ENCODE measurements at regions not wholly inside any gene's neighbourhood (a gene's known extent, or its start where the extent isn't known, plus 50 kb on each side); places are given as distances from the start of the nearest gene placed in this dataset.

- Histone ChIP-seq H3K4me3 (no peak overlapping the region), H3K36me3 (no peaks in the 10 kb centered on the region), H3K9me3 (no peaks in the 10 kb centered on the region), H3K27ac (no peak overlapping the region), H3K4me1 (peaks cover 0 to 32% (median 7%) of the 10 kb centered on the region in 4 donors), H3K27me3 (no peaks in the 10 kb centered on the region)
- TF ChIP-seq CTCF (IDR thresholded peaks at IDR 0.05) = no peak
- DNase-seq = no peak
- intact Hi-C loops (cut with DNase I; ENCODE audit: low total_unique reads) = no loop called here
These were observed 125.7 kb upstream of the TMPRSS2 start for GRCh38 chr21:41633627-41634026.

- no peak for TF ChIP-seq CTCF (IDR thresholded peaks at IDR 0.05)
- no peak for DNase-seq
- no peak overlapping the region for H3K27ac ChIP-seq
- intact Hi-C loops (cut with DNase I; ENCODE audit: low total_unique reads) = no loop called here
- no peaks in the 10 kb centered on the region for H3K27me3 ChIP-seq
- no peak overlapping the region for H3K4me3 ChIP-seq
- H3K9me3 ChIP-seq = no peaks in the 10 kb centered on the region
- peaks cover 0 to 26% (median 7%) of the 10 kb centered on the region in 4 donors for H3K4me1 ChIP-seq
- no peaks in the 10 kb centered on the region for H3K36me3 ChIP-seq
These were observed 125.0 kb upstream of the TMPRSS2 start for GRCh38 chr21:41632748-41633475.

- DNase-seq = no peak
- Histone ChIP-seq H3K4me1 (peaks cover 0 to 21% (median 5%) of the 10 kb centered on the region in 4 donors), H3K27me3 (no peaks in the 10 kb centered on the region), H3K9me3 (no peaks in the 10 kb centered on the region), H3K4me3 (no peak overlapping the region), H3K36me3 (no peaks in the 10 kb centered on the region), H3K27ac (no peak overlapping the region)
- intact Hi-C loops (cut with DNase I; ENCODE audit: low total_unique reads) = no loop called here
- no peak for TF ChIP-seq CTCF (IDR thresholded peaks at IDR 0.05)
These were observed 123.9 kb upstream of the TMPRSS2 start for GRCh38 chr21:41631564-41632461.

GRCh38 chr21:41630917-41631316, 123.0 kb upstream of the TMPRSS2 start:
- intact Hi-C loops (cut with DNase I; ENCODE audit: low total_unique reads) = no loop called here

GRCh38 chr21:41630249-41630648, 122.3 kb upstream of the TMPRSS2 start:
- H3K27me3 ChIP-seq = no peaks in the 10 kb centered on the region
- no peak for DNase-seq
- peaks cover 0 to 15% (median 3%) of the 10 kb centered on the region in 4 donors for H3K4me1 ChIP-seq

More at GRCh38 chr21:41630917-41631316, 123.0 kb upstream of the TMPRSS2 start:
- DNase-seq = no peak
- Histone ChIP-seq H3K36me3 (no peaks in the 10 kb centered on the region), H3K4me3 (no peak overlapping the region), H3K9me3 (no peaks in the 10 kb centered on the region), H3K27me3 (no peaks in the 10 kb centered on the region), H3K4me1 (peaks cover 0 to 16% (median 3%) of the 10 kb centered on the region in 4 donors), H3K27ac (no peak overlapping the region)
- no peak for TF ChIP-seq CTCF (IDR thresholded peaks at IDR 0.05)

More at GRCh38 chr21:41630249-41630648, 122.3 kb upstream of the TMPRSS2 start:
- no peak for TF ChIP-seq CTCF (IDR thresholded peaks at IDR 0.05)
- intact Hi-C loops (cut with DNase I; ENCODE audit: low total_unique reads) = no loop called here
- Histone ChIP-seq H3K27ac (no peak overlapping the region), H3K4me3 (no peak overlapping the region), H3K36me3 (no peaks in the 10 kb centered on the region), H3K9me3 (no peaks in the 10 kb centered on the region)
